WERI-Rb-1 (cell line): ENCODE measurements at regions not wholly inside any gene's neighbourhood (a gene's known extent, or its start where the extent isn't known, plus 50 kb on each side); places are given as distances from the start of the nearest gene placed in this dataset.
"Not testable (repeated sequence)": the region's sequence is repeated elsewhere in the genome, so short reads cannot be mapped to it uniquely, and the experiment has no call there.

ENCODE experiments used
- DNase-seq: peaks from one replicate; pipeline ENCODE4 v3.0.0-alpha.2; 2020
- H3K27ac ChIP-seq: fragments of 250-450 bp; sonication (Bioruptor Pico); 2 replicates; pipeline ENCODE4 v1.5.1; 2020; ENCODE audit warnings: mild to moderate bottlenecking, moderate library complexity
- H3K27me3 ChIP-seq: fragments of 250-450 bp; sonication (Bioruptor Pico); 2 replicates; pipeline ENCODE4 v1.5.1; 2021; ENCODE audit warnings: mild to moderate bottlenecking, low read depth, moderate library complexity; ENCODE audit not compliant: insufficient read depth, severe bottlenecking
- H3K36me3 ChIP-seq: fragments of 250-450 bp; sonication (Bioruptor Pico); 2 replicates; pipeline ENCODE4 v1.5.1; 2020; ENCODE audit warnings: mild to moderate bottlenecking, moderate library complexity
- H3K4me3 ChIP-seq: 2 replicates; pipeline ENCODE4 v1.5.1; 2011; ENCODE audit warnings: low read depth, mild to moderate bottlenecking, control low read depth, low read length
- H3K9me3 ChIP-seq: fragments of 250-450 bp; sonication (Bioruptor Pico); 2 replicates; pipeline ENCODE4 v1.5.1; 2021; ENCODE audit warnings: mild to moderate bottlenecking, moderate library complexity; ENCODE audit not compliant: severe bottlenecking
- CTCF ChIP-seq: IDR thresholded peaks from 2 replicates; pipeline ENCODE4 v1.5.1; 2011; ENCODE audit warnings: low read depth, mild to moderate bottlenecking, control low read depth, inconsistent platforms, low read length

GRCh38 chr7:142571581-142571980 is 177.7 kb upstream of the PRSS1 start:
- H3K4me3 ChIP-seq, result no peak overlapping the region
- no peaks in the 10 kb centered on the region for H3K9me3 ChIP-seq
- no peak for DNase-seq
- H3K36me3 ChIP-seq, result no peaks in the 10 kb centered on the region
- TF ChIP-seq CTCF, result no peak
- no peaks in the 10 kb centered on the region for H3K27me3 ChIP-seq
- no peak overlapping the region for H3K27ac ChIP-seq

- no peak for TF ChIP-seq CTCF
- no peak overlapping the region for H3K27ac ChIP-seq
These were observed 179.4 kb upstream of the PRSS1 start for GRCh38 chr7:142569851-142570250.

GRCh38 chr7:142568435-142569097 is 180.7 kb upstream of the PRSS1 start:
- no peaks in the 10 kb centered on the region for H3K36me3 ChIP-seq

More at GRCh38 chr7:142569851-142570250, 179.4 kb upstream of the PRSS1 start:
- Histone ChIP-seq H3K27me3 (no peaks in the 10 kb centered on the region), H3K9me3 (no peaks in the 10 kb centered on the region), H3K36me3 (no peaks in the 10 kb centered on the region), H3K4me3 (no peak overlapping the region)
- no peak for DNase-seq

GRCh38 chr7:142567201-142568075 is 181.8 kb upstream of the PRSS1 start:
- H3K4me3 ChIP-seq, result no peak overlapping the region
- H3K9me3 ChIP-seq, result no peaks in the 10 kb centered on the region
- H3K36me3 ChIP-seq, result no peaks in the 10 kb centered on the region
- no peaks in the 10 kb centered on the region for H3K27me3 ChIP-seq
- no peak for DNase-seq
- H3K27ac ChIP-seq, result no peak overlapping the region
- TF ChIP-seq CTCF, result 0 out of 2 replicates have a peak, but pooled peaks have one; percentile 4

More at GRCh38 chr7:142568435-142569097, 180.7 kb upstream of the PRSS1 start:
- Histone ChIP-seq H3K4me3 (no peak overlapping the region), H3K27me3 (no peaks in the 10 kb centered on the region), H3K9me3 (no peaks in the 10 kb centered on the region), H3K27ac (no peak overlapping the region)
- no peak for TF ChIP-seq CTCF
- no peak for DNase-seq

GRCh38 chr7:142566271-142566670 is 183.0 kb upstream of the PRSS1 start:
- H3K9me3 ChIP-seq, result no peaks in the 10 kb centered on the region
- H3K36me3 ChIP-seq, result no peaks in the 10 kb centered on the region
- no peak overlapping the region for H3K4me3 ChIP-seq
- H3K27ac ChIP-seq, result no peak overlapping the region
- no peaks in the 10 kb centered on the region for H3K27me3 ChIP-seq
- no peak for TF ChIP-seq CTCF
- no peak for DNase-seq

- H3K27me3 ChIP-seq, H3K36me3 ChIP-seq, H3K4me3 ChIP-seq, H3K27ac ChIP-seq, H3K9me3 ChIP-seq, DNase-seq: not testable (repeated sequence)
These were observed 185.1 kb upstream of the PRSS1 start for GRCh38 chr7:142564125-142564524.
